Osteoblast (primary cell): ENCODE measurements at regions not wholly inside any gene's neighbourhood (a gene's known extent, or its start where the extent isn't known, plus 50 kb on each side); places are given as distances from the start of the nearest gene placed in this dataset.

Experiments
- DNase-seq: peaks from one replicate; pipeline ENCODE4 v3.0.0; 2011; ENCODE audit warnings: low spot score, mixed read lengths; ENCODE audit not compliant: insufficient read length; ENCODE audit errors: missing footprints
- H2AFZ ChIP-seq: 2 replicates; pipeline ENCODE4 v1.6.0; 2011; ENCODE audit warnings: mild to moderate bottlenecking, low read length
- H3K27ac ChIP-seq: 2 replicates; pipeline ENCODE4 v1.5.1; 2011; ENCODE audit warnings: mild to moderate bottlenecking, low read depth, low read length, moderate library complexity
- H3K27me3 ChIP-seq: 2 replicates; pipeline ENCODE4 v1.6.0; 2012; ENCODE audit warnings: mild to moderate bottlenecking, control low read depth, inconsistent platforms, low read length, moderate library complexity; ENCODE audit not compliant: insufficient read depth
- H3K36me3 ChIP-seq: 2 replicates; pipeline ENCODE4 v1.5.1; 2011; ENCODE audit warnings: mild to moderate bottlenecking, low read length, control low read depth, moderate library complexity; ENCODE audit not compliant: insufficient read depth
- H3K4me1 ChIP-seq: 2 replicates; pipeline ENCODE4 v1.5.1; 2011; ENCODE audit warnings: mild to moderate bottlenecking, low read length, control low read depth, moderate library complexity; ENCODE audit not compliant: insufficient read depth
- H3K4me2 ChIP-seq: 2 replicates; pipeline ENCODE4 v1.6.0; 2011; ENCODE audit warnings: mild to moderate bottlenecking, low read length; ENCODE audit not compliant: insufficient read depth
- H3K4me3 ChIP-seq: fragments of 200-600 bp; sonication (generic); 3 replicates; pipeline ENCODE4 v1.5.1; 2012; ENCODE audit warnings: mild to moderate bottlenecking, low read length, inconsistent platforms; ENCODE audit not compliant: insufficient read depth
- H3K79me2 ChIP-seq: 2 replicates; pipeline ENCODE4 v1.6.0; 2012; ENCODE audit warnings: mild to moderate bottlenecking, low read length, control low read depth, inconsistent platforms; ENCODE audit not compliant: insufficient read depth
- H3K9me3 ChIP-seq: 2 replicates; pipeline ENCODE4 v1.5.1; 2011; ENCODE audit warnings: low read depth, low read length, control low read depth
- H4K20me1 ChIP-seq: 2 replicates; pipeline ENCODE4 v1.6.0; 2012; ENCODE audit warnings: mild to moderate bottlenecking, low read length, control low read depth; ENCODE audit not compliant: insufficient read depth
- CTCF ChIP-seq: IDR thresholded peaks from 2 replicates; pipeline ENCODE4 v1.5.1; 2011; ENCODE audit warnings: mild to moderate bottlenecking, low read depth, low read length, moderate library complexity; ENCODE audit errors: extremely low read depth

DNA sequence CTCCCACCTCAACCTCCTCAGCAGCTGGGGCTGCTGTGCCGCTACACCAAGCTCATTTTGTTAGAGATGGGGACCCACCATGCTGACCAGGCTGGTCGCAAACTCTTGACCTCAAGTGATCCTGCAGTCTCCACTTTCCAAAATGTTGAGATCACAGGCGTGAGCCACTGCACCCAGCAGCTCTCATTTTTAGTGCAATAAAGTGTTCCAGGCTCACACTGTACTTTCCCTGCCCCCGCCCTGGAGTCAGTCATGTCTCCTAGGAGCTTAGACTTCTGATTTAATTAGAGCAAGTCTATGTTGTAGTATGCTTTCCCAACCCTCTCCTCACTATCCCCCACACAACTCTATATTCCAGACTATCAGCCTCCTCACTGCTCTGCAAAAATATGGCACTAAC, 238.0 kb upstream of the ACTBL2 start:
- Histone ChIP-seq H3K27ac (no peak overlapping the region), H2AFZ (no peak overlapping the region)

DNA sequence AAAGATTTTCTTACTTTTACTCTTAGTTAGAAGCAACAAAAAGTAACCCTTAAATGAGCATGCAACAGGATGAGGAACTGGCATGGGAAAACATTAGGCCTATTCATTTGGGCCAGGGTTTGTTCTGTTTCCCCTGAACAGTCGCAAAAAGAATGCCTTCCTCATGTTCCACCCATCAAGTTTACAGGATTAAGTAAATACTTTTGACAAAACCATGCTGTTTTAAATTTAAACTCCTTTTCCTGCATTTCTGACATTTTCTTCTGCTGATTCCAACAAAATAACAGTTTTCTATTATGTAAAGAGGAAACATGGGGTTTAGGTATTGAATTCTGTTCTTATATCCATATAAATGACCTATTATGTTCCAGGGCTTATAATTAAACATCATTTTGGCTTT, 236.6 kb upstream of the ACTBL2 start:
- H3K27ac ChIP-seq, result no peak overlapping the region
- no peak for DNase-seq
- no peak for TF ChIP-seq CTCF
- H3K36me3 ChIP-seq, result no peaks in the 10 kb centered on the region
- no peak overlapping the region for H2AFZ ChIP-seq
- H3K4me3 ChIP-seq, result no peak overlapping the region
- no peaks in the 10 kb centered on the region for H3K79me2 ChIP-seq
- no peak overlapping the region for H3K4me2 ChIP-seq
- peaks cover 2% of the 10 kb centered on the region for H3K4me1 ChIP-seq
- H3K9me3 ChIP-seq, result no peaks in the 10 kb centered on the region
- H3K27me3 ChIP-seq, result no peaks in the 10 kb centered on the region
- no peaks in the 10 kb centered on the region for H4K20me1 ChIP-seq

More for the DNA sequence above, 238.0 kb upstream of the ACTBL2 start:
- TF ChIP-seq CTCF, result no peak
- no peaks in the 10 kb centered on the region for H3K79me2 ChIP-seq
- H3K36me3 ChIP-seq, result no peaks in the 10 kb centered on the region
- H3K9me3 ChIP-seq, result no peaks in the 10 kb centered on the region
- no peak overlapping the region for H3K4me2 ChIP-seq
- no peaks in the 10 kb centered on the region for H4K20me1 ChIP-seq
- no peak overlapping the region for H3K4me3 ChIP-seq
- H3K4me1 ChIP-seq, result peaks cover 12% of the 10 kb centered on the region
- no peak for DNase-seq
- no peaks in the 10 kb centered on the region for H3K27me3 ChIP-seq

DNA sequence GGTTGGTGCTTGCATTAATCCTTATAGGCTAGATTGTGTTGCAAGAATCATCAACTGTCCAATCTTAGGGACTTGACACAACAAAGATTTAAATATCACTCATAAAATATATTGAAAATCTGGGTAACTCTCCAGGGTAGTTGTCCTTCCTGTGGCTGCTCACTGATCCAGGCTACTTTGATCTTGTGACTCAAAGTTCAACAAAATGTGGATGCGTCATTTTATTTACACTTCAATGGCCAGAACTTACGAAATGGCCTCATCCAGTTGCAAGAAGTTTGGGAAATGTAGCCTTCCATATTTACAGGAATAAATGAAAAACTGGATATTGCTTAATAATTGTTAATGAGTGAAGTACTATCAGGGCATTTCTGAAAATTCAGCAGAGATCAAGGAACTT, 235.5 kb upstream of the ACTBL2 start:
- Histone ChIP-seq H3K4me3 (no peak overlapping the region), H2AFZ (no peak overlapping the region), H3K4me2 (no peak overlapping the region), H4K20me1 (no peaks in the 10 kb centered on the region), H3K27me3 (no peaks in the 10 kb centered on the region), H3K9me3 (no peaks in the 10 kb centered on the region), H3K79me2 (no peaks in the 10 kb centered on the region), H3K27ac (no peak overlapping the region), H3K4me1 (no peaks in the 10 kb centered on the region), H3K36me3 (no peaks in the 10 kb centered on the region)
- TF ChIP-seq CTCF, result no peak
- DNase-seq, result no peak

GRCh38 chr5:57717555-57717954, 234.9 kb upstream of the ACTBL2 start:
- Histone ChIP-seq H3K36me3 (no peaks in the 10 kb centered on the region), H3K79me2 (no peaks in the 10 kb centered on the region), H3K4me2 (no peak overlapping the region), H2AFZ (no peak overlapping the region), H3K27me3 (no peaks in the 10 kb centered on the region), H3K9me3 (no peaks in the 10 kb centered on the region), H3K4me1 (no peaks in the 10 kb centered on the region), H3K4me3 (no peak overlapping the region), H4K20me1 (no peaks in the 10 kb centered on the region), H3K27ac (no peak overlapping the region)
- DNase-seq, result no peak
- no peak for TF ChIP-seq CTCF
